GM19035 (cell line): ENCODE measurements at regions not wholly inside any gene's neighbourhood (a gene's known extent, or its start where the extent isn't known, plus 50 kb on each side); places are given as distances from the start of the nearest gene placed in this dataset.
"Not testable (repeated sequence)": the region's sequence is repeated elsewhere in the genome, so short reads cannot be mapped to it uniquely, and the experiment has no call there.

ENCODE experiments used
- ATAC-seq: cut with Tn5 transposase; IDR thresholded peaks from one replicate; pipeline ENCODE4 v1.9.1; 2021; ENCODE audit not compliant: unreplicated experiment

- not testable (repeated sequence) for ATAC-seq
Observed at GRCh38 chr10:33867199-33867789, 532.8 kb upstream of the NRP1 start.

GRCh38 chr10:33863352-33863751 is 528.9 kb upstream of the NRP1 start:
- no peak for ATAC-seq

- no peak for ATAC-seq
Observed at GRCh38 chr10:33862536-33863105, 528.2 kb upstream of the NRP1 start.

- no peak for ATAC-seq
Observed at GRCh38 chr10:33861833-33862232, 527.4 kb upstream of the NRP1 start.

GRCh38 chr10:33861016-33861704 is 526.7 kb upstream of the NRP1 start:
- ATAC-seq: no peak

GRCh38 chr10:33860552-33860951 is 526.1 kb upstream of the NRP1 start:
- no peak for ATAC-seq

GRCh38 chr10:33859319-33860022 is 525.0 kb upstream of the NRP1 start:
- no peak for ATAC-seq

GRCh38 chr10:33858326-33858725 is 523.9 kb upstream of the NRP1 start:
- ATAC-seq: no peak

- not testable (repeated sequence) for ATAC-seq
Observed at GRCh38 chr10:33853221-33853620, 518.8 kb upstream of the NRP1 start.

- ATAC-seq: no peak
Observed at GRCh38 chr10:33843379-33843778, 508.9 kb upstream of the NRP1 start.

- ATAC-seq: no peak
Observed at GRCh38 chr10:33841678-33842077, 507.2 kb upstream of the NRP1 start.

- ATAC-seq: no peak
Observed at GRCh38 chr10:33838731-33839130, 504.3 kb upstream of the NRP1 start.

GRCh38 chr10:33837736-33838135 is 503.3 kb upstream of the NRP1 start:
- ATAC-seq: no peak

- ATAC-seq: no peak
Observed at GRCh38 chr10:33835556-33835955, 501.1 kb upstream of the NRP1 start.

- no peak for ATAC-seq
Observed at GRCh38 chr10:33833566-33833965, 499.1 kb upstream of the NRP1 start.

- ATAC-seq: no peak
Observed at GRCh38 chr10:33832124-33832787, 497.8 kb upstream of the NRP1 start.

- no peak for ATAC-seq
Observed at GRCh38 chr10:33831591-33831990, 497.1 kb upstream of the NRP1 start.

- not testable (repeated sequence) for ATAC-seq
Observed at GRCh38 chr10:33829899-33830298, 495.4 kb upstream of the NRP1 start.

GRCh38 chr10:33828592-33828991 is 494.1 kb upstream of the NRP1 start:
- ATAC-seq: no peak

- ATAC-seq: no peak
Observed at GRCh38 chr10:33826186-33826585, 491.7 kb upstream of the NRP1 start.

- ATAC-seq: no peak
Observed at GRCh38 chr10:33822774-33823173, 488.3 kb upstream of the NRP1 start.
